ENCODE measurements at regions not wholly inside any gene's neighbourhood (a gene's known extent, or its start where the extent isn't known, plus 50 kb on each side); places are given as distances from the start of the nearest gene placed in this dataset.

GRCh38 chr13:88544836-88545235, 873.7 kb downstream of the SLITRK5 start:
- Histone ChIP-seq H3K4me3 (no peak overlapping the region), H3K27ac (no peak overlapping the region), H3K27me3 (no peaks in the 10 kb centered on the region), H3K4me1 (no peaks in the 10 kb centered on the region), H3K36me3 (no peaks in the 10 kb centered on the region), H3K9me3 (no peaks in the 10 kb centered on the region)
- intact Hi-C loops (cut with DNase I), result no loop called here
- TF ChIP-seq CTCF (IDR thresholded peaks at IDR 0.05) (no peak), POLR2A (IDR thresholded peaks at IDR 0.05) (no peak)
- 85 to 86% methylated on average over 1 of the region's 1 CpG for WGBS, 2 donors
- DNase-seq, result no peak

- no peaks in the 10 kb centered on the region for H3K4me1 ChIP-seq
- 84 to 90% methylated on average over 2 of the region's 2 CpGs for WGBS, 2 donors
- intact Hi-C loops (cut with DNase I), result no loop called here
Observed at GRCh38 chr13:88552966-88553365, 881.8 kb downstream of the SLITRK5 start.

GRCh38 chr13:88565566-88565965, 894.4 kb downstream of the SLITRK5 start:
- Histone ChIP-seq H3K36me3 (no peaks in the 10 kb centered on the region), H3K4me1 (no peaks in the 10 kb centered on the region), H3K4me3 (no peak overlapping the region), H3K9me3 (no peaks in the 10 kb centered on the region), H3K27ac (no peak overlapping the region), H3K27me3 (no peaks in the 10 kb centered on the region)
- no peak for TF ChIP-seq CTCF (IDR thresholded peaks at IDR 0.05)
- TF ChIP-seq POLR2A (IDR thresholded peaks at IDR 0.05), result no peak
- intact Hi-C loops (cut with DNase I), result no loop called here
- DNase-seq, result no peak

More at GRCh38 chr13:88552966-88553365, 881.8 kb downstream of the SLITRK5 start:
- TF ChIP-seq POLR2A (IDR thresholded peaks at IDR 0.05), result no peak
- no peak for TF ChIP-seq CTCF (IDR thresholded peaks at IDR 0.05)
- no peaks in the 10 kb centered on the region for H3K27me3 ChIP-seq
- no peak overlapping the region for H3K4me3 ChIP-seq
- no peaks in the 10 kb centered on the region for H3K36me3 ChIP-seq
- no peak for DNase-seq
- H3K27ac ChIP-seq, result no peak overlapping the region
- no peaks in the 10 kb centered on the region for H3K9me3 ChIP-seq

- Histone ChIP-seq H3K27me3 (no peaks in the 10 kb centered on the region), H3K4me1 (no peaks in the 10 kb centered on the region), H3K27ac (no peak overlapping the region), H3K36me3 (no peaks in the 10 kb centered on the region), H3K9me3 (no peaks in the 10 kb centered on the region), H3K4me3 (no peak overlapping the region)
- intact Hi-C loops (cut with DNase I), result no loop called here
- TF ChIP-seq POLR2A (IDR thresholded peaks at IDR 0.05) (no peak), CTCF (IDR thresholded peaks at IDR 0.05) (no peak)
- WGBS, 2 donors, result 13 to 31% methylated on average over 2 of the region's 2 CpGs
- DNase-seq, result no peak
Observed at GRCh38 chr13:88585861-88586260, 914.7 kb downstream of the SLITRK5 start.

- H3K4me3 ChIP-seq, result no peak overlapping the region
- H3K36me3 ChIP-seq, result no peaks in the 10 kb centered on the region
- no peaks in the 10 kb centered on the region for H3K4me1 ChIP-seq
- H3K27me3 ChIP-seq, result no peaks in the 10 kb centered on the region
- no peak for DNase-seq
- TF ChIP-seq CTCF (IDR thresholded peaks at IDR 0.05), result no peak
- no peak for TF ChIP-seq POLR2A (IDR thresholded peaks at IDR 0.05)
- no peak overlapping the region for H3K27ac ChIP-seq
- intact Hi-C loops (cut with DNase I), result no loop called here
- H3K9me3 ChIP-seq, result no peaks in the 10 kb centered on the region
Observed at GRCh38 chr13:88586263-88586662, 915.1 kb downstream of the SLITRK5 start.

Data from esophagus squamous epithelium (tissue), 5 donors.